Esophagus squamous epithelium (tissue), 4 donors: ENCODE measurements at regions not wholly inside any gene's neighbourhood (a gene's known extent, or its start where the extent isn't known, plus 50 kb on each side); places are given as distances from the start of the nearest gene placed in this dataset.

ENCODE experiments used
- POLR2A ChIP-seq, 4 donors: fragments of 450-650 bp; IDR thresholded peaks; one replicate each; pipeline ENCODE4 v1.6.1; 2017; ENCODE audit warnings: antibody characterized with exemption in 4 of 4, mild to moderate bottlenecking in 4 of 4, moderate library complexity in 3 of 4
- TF ChIP-seq, protein P1 (sequence below), 6 experiments: fragments of 450-650 bp in 4 of 6; fragments of 200-600 bp in 2 of 6; sonication (generic) in 2 of 6; IDR thresholded peaks; one replicate each; pipeline ENCODE4 v1.5.1; 2016 to 2019; ENCODE audit warnings: antibody characterized with exemption in 6 of 6, mild to moderate bottlenecking in 4 of 6, moderate library complexity in 4 of 6

- TF ChIP-seq, protein P1, sequence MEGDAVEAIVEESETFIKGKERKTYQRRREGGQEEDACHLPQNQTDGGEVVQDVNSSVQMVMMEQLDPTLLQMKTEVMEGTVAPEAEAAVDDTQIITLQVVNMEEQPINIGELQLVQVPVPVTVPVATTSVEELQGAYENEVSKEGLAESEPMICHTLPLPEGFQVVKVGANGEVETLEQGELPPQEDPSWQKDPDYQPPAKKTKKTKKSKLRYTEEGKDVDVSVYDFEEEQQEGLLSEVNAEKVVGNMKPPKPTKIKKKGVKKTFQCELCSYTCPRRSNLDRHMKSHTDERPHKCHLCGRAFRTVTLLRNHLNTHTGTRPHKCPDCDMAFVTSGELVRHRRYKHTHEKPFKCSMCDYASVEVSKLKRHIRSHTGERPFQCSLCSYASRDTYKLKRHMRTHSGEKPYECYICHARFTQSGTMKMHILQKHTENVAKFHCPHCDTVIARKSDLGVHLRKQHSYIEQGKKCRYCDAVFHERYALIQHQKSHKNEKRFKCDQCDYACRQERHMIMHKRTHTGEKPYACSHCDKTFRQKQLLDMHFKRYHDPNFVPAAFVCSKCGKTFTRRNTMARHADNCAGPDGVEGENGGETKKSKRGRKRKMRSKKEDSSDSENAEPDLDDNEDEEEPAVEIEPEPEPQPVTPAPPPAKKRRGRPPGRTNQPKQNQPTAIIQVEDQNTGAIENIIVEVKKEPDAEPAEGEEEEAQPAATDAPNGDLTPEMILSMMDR (IDR thresholded peaks at IDR 0.05), result no peak
- TF ChIP-seq POLR2A (IDR thresholded peaks at IDR 0.05), result no peak
These were observed 297.9 kb downstream of the BCL11B start for GRCh38 chr14:98974113-98974512.
